SH-SY5Y (cell line): ENCODE measurements at regions not wholly inside any gene's neighbourhood (a gene's known extent, or its start where the extent isn't known, plus 50 kb on each side); places are given as distances from the start of the nearest gene placed in this dataset.

Experiments
- GATA2 ChIP-seq: IDR thresholded peaks from 2 replicates; pipeline ENCODE4 v1.6.1; 2011; ENCODE audit warnings: mild to moderate bottlenecking, low read depth, low read length
- GATA3 ChIP-seq: IDR thresholded peaks from 2 replicates; pipeline ENCODE4 v1.6.1; 2011; ENCODE audit warnings: low read depth, mild to moderate bottlenecking, low read length, moderate library complexity

DNA sequence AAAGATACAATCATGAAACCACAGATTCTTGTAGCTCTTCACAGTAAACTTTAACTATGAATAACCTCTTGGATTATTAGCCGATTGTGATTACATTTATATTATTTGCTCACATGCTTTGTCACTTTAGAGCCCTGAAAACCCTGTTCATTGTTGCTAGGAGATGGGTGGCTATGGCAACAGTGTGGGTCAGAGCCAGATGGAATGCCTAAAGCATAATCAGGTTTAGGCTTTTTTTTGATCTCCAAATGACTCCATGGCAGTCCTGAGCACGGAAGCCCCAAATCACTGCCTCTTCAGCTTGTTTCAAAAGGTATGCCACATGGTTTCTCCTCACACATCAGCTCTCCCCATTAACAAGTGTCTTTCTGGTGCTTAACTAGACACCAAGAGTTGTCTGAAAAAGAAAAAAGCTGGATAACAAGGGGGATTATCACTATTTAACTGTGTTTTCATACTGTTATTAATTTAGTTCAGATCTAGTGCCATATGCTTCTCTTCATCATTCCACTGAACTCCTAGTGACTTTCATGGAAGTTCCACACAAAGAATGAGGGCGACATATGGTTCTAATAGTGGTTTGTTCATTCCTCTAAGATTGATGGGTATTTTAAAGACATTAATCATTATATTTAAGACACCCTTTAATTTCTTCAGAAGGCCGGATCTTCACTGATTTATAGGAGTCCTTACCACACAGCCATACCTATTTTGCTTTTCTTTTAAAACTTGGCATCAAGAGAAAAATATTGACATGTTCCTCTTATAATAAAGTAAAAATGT lies 88.8 kb upstream of the PAM start:
- no peak for TF ChIP-seq GATA2
- TF ChIP-seq GATA3, result no peak
